Anterior cingulate cortex (tissue), 58 donors: ENCODE measurements at regions not wholly inside any gene's neighbourhood (a gene's known extent, or its start where the extent isn't known, plus 50 kb on each side); places are given as distances from the start of the nearest gene placed in this dataset.
A peak's percentile ranks its signal among the peaks of the same experiment; 100 is the strongest.
"Not testable (repeated sequence)": the region's sequence is repeated elsewhere in the genome, so short reads cannot be mapped to it uniquely, and the experiment has no call there.

ENCODE experiments used
- DNase-seq, 58 donors: peaks; one replicate each; lab custom pipeline; 2025; lab: John Stamatoyannopoulos, UW

GRCh38 chrX:131595120-131595519 is 51.2 kb downstream of the OR13H1 start:
- DNase-seq, result no peak

- no peak for DNase-seq
Measured at GRCh38 chrX:131607792-131608369, 64.0 kb downstream of the OR13H1 start.

GRCh38 chrX:131609480-131609879 is 65.6 kb downstream of the OR13H1 start:
- DNase-seq, result no peak

- no peak for DNase-seq
Measured at GRCh38 chrX:131613260-131613659, 69.4 kb downstream of the OR13H1 start.

GRCh38 chrX:131614241-131614640 is 70.4 kb downstream of the OR13H1 start:
- no peak for DNase-seq

GRCh38 chrX:131617182-131617581 is 73.3 kb downstream of the OR13H1 start:
- DNase-seq, result no peak

- no peak for DNase-seq
Measured at GRCh38 chrX:131621650-131622049, 77.8 kb downstream of the OR13H1 start.

- DNase-seq, result peak in 1 of 58 donors; percentile 0
Measured at GRCh38 chrX:131626681-131627296, 82.9 kb downstream of the OR13H1 start.

- DNase-seq, result no peak
Measured at GRCh38 chrX:131630534-131630933, 86.7 kb downstream of the OR13H1 start.

- DNase-seq, result peak in 45 of 58 donors; percentile 0 to 55 (median 5)
Measured at GRCh38 chrX:131633285-131633917, 89.5 kb downstream of the OR13H1 start.

GRCh38 chrX:131634900-131635299 is 91.0 kb downstream of the OR13H1 start:
- no peak for DNase-seq

GRCh38 chrX:131646106-131646505 is 102.2 kb downstream of the OR13H1 start:
- DNase-seq, result no peak

- no peak for DNase-seq
Measured at GRCh38 chrX:131649741-131650140, 105.9 kb downstream of the OR13H1 start.

GRCh38 chrX:131650637-131651410 is 107.0 kb downstream of the OR13H1 start:
- DNase-seq, result no peak

GRCh38 chrX:131663726-131664125 is 119.9 kb downstream of the OR13H1 start:
- DNase-seq, result not testable (repeated sequence)

GRCh38 chrX:131671735-131672134 is 127.9 kb downstream of the OR13H1 start:
- DNase-seq, result no peak

- DNase-seq, result no peak
Measured at GRCh38 chrX:131675596-131676194, 131.8 kb downstream of the OR13H1 start.

- peak in 23 of 58 donors; percentile 0 to 27 (median 4) for DNase-seq
Measured at GRCh38 chrX:131677655-131678628, 134.1 kb downstream of the OR13H1 start.

GRCh38 chrX:131682735-131683134 is 138.9 kb downstream of the OR13H1 start:
- not testable (repeated sequence) for DNase-seq

- no peak for DNase-seq
Measured at GRCh38 chrX:131693359-131693758, 149.5 kb downstream of the OR13H1 start.
